Hematopoietic multipotent progenitor cell treated with erythropoietin and hydrocortisone succinate and interleukin-3 and kit ligand, for 6 days (in vitro differentiated cells): ENCODE measurements at regions not wholly inside any gene's neighbourhood (a gene's known extent, or its start where the extent isn't known, plus 50 kb on each side); places are given as distances from the start of the nearest gene placed in this dataset.

Experiments used
- DNase-seq: peaks from one replicate; pipeline ENCODE4 v3.0.0-alpha.2; 2015

DNA sequence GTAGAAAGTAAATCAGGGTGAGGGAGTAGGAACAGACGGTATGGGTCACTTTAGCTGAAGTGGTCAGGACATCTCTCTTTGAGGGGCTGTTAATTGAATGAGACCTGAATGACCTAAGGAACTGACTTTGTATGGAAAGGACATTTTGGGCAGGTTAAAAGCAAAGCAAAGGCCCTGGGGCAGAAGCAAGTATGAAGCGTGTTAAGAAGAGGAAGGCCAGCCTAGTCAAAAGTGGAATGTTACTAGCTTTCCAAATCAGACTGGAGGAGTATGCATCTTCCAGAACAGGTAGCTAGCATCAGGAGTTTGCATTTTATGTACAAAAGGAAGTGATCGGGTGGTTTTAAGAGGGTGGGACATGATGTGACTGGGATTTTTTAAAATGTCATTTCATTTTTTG lies 70.9 kb upstream of the PCGF5 start:
- DNase-seq = no peak

DNA sequence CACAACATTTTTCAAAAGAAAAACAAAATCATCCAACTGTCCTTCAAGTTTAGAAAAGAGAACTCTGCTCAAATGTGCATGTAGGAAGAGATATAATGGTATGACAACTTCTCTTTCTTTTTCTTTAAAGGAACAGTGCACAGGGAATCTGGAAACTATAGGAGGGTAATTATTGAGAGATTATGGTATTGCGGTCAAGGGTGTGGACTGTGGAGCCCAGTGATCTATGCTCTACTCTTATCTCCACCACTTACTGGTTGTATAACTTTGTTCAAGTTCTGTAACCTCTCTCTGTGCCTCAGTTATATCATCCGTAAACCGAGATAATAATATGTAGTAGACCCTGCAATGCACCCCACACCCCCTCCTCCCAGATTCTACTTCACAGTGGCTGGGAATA lies 69.8 kb upstream of the PCGF5 start:
- peak; percentile 47 for DNase-seq

DNA sequence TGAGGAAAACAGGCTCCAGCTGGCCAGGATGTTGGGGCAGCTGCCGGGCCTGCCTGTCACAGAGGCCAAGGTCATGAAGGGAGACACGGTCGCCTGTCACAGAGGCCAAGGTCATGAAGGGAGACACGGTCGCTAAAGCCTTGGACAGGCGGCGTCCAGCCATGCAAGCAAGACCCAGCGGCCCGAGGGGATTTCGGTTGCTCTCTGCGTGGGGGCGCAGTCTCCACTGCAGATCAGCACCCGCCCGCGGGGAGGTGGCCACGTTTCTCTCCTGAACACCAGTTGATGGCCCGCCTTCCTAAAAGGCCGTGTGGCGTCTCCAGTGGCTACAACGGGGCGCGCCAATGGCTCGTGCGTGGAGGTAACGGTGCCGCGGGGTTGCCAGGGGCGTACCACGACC lies 67.0 kb upstream of the PCGF5 start:
- no peak for DNase-seq

DNA sequence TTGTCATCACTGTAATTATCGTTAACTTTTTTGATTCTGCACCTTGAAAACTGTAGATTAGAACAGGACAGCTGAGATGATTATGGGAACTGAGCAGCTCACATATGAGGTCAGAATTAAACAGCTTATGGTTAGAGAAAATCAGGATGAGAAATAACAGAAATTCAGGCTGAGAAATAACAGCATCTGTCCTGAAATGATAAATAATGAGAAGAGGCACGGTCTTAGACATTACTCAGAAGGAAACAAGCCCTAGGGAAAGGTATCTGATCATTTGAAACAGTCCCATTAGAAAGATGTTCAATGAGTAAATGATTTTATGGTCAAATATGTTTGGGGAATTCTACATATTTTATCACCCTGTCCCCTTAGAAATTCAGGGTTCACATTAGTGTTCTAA lies 65.6 kb upstream of the PCGF5 start:
- DNase-seq = no peak

DNA sequence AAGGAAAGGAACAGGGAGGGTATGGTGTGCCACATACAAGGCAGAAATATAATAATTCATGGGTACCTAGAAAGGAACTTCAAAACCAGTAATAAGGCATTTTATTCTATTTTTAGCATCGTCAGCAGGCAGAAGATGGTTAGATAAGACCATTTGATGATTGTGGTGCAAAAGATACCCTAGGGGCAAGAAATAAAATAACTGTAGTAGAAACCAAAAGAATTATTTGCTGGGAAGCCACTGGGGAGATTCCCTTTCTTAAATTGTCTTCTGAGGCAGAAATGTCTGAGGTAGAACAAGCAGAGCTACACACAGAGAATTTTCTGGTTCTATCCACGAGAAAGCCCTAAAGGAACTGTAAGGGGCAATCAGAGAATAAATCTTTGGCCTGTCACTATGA lies 64.3 kb upstream of the PCGF5 start:
- no peak for DNase-seq

DNA sequence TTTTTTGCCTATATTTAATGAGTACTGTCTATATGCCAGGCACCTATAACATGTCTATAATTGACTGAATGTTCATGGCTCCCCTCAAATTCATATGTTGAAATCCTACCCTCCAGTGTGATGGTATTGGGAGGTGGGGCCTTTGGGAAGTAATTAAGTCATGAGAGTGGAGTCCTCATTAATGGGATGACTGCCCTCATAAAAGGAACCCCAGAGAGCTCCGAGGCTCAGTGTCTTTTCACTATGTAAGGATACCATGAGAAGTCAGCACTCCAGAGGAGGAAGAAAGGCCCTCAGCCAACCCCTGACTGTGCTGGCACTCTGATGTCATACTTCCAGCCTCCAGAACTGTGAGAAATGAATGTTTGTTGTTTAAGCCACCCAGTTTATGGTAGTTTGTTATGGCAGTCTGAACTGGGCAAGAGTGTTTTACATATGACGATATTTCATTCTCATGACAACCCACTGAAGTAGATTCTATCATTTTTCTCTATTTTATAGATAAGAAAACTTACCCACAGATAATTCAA lies 61.1 kb upstream of the PCGF5 start:
- DNase-seq = no peak

DNA sequence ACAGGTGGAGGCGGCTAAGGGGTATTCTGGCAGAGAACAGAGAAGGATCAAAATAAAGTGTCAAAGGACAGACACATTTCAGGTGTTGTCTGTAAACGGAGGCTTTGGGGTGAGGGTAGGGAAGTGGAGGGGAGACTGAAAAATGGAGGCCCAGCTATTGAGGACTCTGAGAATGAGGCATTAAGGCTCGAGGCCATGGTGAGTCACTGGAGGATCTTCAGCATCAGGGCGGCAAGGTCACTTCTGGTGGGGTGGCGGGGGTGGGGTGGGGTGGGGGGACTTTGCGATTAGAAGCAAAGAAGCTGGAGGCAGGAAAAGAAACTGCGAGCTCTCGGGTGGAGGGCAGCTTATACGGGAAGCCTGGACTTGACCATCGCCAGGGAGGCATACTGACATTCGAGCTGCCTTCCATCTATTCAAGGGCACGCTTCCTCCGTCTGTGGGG lies 58.4 kb upstream of the PCGF5 start:
- peak; percentile 38 for DNase-seq

DNA sequence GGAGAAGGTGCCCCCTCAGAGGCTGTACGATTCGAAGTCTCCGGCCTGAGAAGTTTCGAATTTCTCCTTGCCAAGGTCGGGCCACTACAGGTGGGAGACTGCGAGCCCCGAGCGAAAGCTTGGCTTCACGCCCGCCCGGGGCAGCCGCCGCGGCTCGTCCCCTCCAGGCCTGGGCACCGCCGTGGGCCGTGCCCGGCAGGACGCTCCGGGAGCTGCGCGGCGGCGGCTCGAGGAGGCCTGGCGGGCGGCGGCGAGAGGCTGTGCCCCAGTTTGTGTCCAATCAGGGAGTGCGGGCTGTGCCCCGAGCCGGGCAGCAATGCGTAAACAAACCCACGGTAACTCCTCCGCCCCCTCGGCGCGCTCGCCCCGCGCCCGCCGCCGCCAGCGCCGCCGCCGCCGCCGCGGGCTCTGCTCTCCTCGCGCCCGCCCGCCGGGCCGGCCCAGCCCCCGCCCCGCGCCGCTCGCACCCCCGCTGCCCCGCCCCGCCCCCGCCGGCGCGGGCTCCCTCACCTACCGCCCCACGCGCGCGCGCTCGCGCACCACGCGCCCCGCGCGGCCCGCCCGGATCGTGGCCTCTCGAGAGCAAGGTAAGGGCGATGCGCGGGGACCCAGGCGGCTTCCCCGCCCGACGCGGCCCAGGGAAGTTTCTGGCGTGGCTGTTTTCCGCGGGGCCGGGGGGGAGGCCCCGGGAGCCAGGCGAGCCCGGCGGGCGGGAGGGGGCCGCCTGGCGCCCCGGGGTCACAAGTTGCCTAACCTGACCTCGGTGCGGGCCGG lies 57.8 kb upstream of the PCGF5 start:
- DNase-seq = peak; percentile 76

DNA sequence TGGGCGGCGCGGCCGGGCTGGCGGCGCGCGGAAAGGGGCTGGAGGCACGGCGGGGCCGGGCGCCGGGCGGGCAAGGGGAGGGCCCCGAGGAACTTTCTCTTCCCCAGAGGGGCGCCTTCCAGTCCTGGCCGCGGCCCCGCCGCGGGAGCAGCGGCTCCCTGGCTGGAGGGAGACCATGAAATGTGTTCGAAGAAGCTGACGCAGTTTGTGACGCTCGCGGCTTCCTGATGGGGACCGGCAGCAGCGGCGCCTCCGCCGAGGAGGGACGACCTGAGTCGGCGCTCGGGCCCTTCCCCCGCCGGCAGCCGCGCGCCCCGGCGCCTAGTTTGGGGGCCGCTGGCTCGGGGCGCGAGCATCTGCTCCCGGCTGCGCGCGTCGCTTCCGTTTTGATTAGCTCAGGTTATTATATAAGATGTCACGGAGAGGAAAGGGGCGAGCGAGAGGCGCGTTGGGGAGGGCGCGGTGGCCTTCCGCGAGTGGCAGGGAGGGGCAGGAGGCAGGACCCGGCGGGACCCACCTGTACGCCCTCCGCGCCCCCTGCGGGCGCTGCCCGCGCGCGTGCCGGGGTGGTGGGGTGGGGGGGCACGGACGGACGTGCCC lies 57.1 kb upstream of the PCGF5 start:
- peak; percentile 72 for DNase-seq

DNA sequence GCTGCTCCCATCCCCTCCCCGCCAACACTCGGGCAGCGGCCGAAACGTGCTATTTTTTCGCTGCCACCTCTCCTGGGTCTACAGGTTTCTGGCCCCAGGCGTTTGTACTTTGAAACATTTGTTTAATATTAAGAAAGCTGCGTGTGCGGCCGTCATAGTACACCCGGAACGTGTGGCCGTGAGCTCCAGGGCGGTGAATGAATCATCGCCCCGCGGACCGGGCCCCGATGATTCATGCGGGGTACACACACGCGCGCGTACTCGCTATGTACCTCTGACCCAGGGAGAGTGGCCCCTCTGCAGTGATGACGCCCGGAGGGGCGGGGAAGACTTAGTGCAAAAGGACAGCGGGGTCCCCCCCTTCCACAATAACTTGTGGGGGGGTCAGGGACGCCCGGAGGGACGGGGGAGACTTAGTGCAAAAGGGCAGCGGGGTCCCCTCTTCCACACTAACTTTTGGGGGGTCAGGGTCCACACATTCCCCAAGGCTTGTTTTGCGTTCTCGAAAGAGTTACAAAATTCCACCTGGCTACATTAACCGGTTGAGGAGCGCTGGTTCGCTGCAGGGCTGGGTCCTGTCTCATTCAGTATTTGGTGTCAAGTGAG lies 56.5 kb upstream of the PCGF5 start:
- DNase-seq = peak; percentile 64

DNA sequence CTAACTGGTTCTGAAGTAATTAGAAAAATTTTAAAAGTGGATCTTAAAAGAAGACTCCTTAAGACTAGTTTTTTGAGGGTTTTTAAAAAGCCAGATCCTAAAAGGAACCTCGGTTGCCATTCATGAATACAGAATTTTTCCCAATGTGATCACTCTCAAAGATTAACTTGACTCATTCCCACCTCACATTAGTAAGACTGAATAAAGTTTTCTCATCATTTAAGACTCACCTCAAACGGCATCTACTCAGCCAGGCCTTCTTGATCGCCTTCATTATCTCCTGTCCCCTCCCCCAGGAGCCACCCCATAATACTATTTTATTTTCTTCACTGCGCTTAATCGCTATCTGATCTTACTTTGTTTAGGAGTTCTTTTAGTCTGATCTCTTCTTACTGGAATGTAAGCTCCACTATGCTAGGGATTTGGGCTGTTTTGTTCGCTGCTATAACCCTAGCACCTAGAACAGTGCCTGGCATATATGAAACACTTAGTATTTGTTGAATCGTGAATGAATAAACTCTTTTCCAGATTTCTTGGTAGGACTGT lies 55.9 kb upstream of the PCGF5 start:
- peak; percentile 14 for DNase-seq

DNA sequence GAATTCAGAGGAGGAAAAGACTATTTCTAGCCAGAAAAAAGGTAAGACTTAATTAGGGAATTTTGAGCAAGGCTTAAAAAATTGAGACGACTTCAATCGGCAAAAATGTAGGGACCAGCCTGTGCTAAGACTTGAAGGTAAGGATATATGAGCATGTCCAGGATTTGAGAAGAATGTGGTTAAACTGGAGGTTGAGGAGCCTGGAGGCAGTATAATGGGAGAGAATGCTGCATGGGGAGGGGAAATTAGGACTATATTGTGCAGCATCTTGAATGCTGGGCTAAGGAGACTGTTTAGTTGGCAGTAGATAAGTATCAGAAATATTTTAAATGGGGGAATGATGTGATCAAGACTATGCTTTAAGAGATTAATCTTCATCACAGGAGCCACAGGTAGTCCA lies 53.1 kb upstream of the PCGF5 start:
- DNase-seq = no peak

DNA sequence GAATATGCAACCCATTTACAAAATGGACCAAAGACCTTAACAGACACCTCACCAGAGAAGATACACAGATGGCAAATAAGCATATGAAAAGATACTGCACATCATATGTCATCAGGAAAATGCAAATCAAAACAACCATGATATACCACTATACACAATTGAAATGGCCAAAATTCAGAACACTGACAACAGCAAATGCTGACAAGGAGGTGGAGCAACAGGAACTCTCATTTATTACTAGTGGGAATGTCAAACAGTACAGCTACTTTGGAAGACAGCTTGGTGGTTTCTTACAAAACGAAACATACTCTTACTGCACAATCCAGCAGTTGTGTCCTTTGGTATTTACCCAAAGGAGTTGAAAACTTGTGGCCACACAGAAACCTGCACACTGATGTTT lies 50.0 kb upstream of the PCGF5 start:
- DNase-seq = no peak
